Adrenal gland (tissue), 5 donors: ENCODE measurements at regions not wholly inside any gene's neighbourhood (a gene's known extent, or its start where the extent isn't known, plus 50 kb on each side); places are given as distances from the start of the nearest gene placed in this dataset.

ENCODE experiments used
- POLR2A ChIP-seq, 2 donors: fragments of 450-650 bp; IDR thresholded peaks; one replicate each; pipeline ENCODE4 v1.6.1; 2017; ENCODE audit warnings: antibody characterized with exemption in 2 of 2, mild to moderate bottlenecking in 2 of 2, moderate library complexity in 1 of 2
- TF ChIP-seq, protein P1 (sequence below), 6 experiments: fragments of 450-650 bp in 4 of 6; fragments of 200-600 bp in 2 of 6; sonication (generic) in 1 of 6; IDR thresholded peaks; 1 replicate in 5 of 6; 2 replicates in 1 of 6; pipeline versions ENCODE4 v1.5.1 to v1.8.0; 2016 to 2021; ENCODE audit warnings: antibody characterized with exemption in 6 of 6, mild to moderate bottlenecking in 2 of 6, moderate library complexity in 1 of 6
- donor health status: DM: no; HTN: no; CAD: no.

DNA sequence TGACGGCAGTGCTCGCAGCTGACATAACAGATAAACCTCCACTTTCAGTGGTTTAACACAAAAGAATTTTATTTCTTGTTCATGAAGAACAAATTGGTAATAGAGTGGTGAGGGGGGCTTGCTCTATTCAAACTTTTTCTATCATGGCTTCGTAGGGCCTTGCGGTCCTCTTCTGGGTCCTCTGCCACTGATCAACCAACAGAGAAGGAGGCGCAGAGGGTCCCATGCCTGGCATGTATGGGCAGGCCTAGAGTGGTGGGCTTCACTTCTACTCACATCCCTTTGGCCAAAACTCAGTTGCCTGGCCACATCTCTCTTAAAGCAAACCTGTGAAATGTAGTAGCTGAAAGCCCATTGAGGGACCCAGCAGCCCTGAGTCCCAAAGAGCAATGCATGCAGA is 460.5 kb downstream of the SIPA1L2 start:
- TF ChIP-seq, protein P1, sequence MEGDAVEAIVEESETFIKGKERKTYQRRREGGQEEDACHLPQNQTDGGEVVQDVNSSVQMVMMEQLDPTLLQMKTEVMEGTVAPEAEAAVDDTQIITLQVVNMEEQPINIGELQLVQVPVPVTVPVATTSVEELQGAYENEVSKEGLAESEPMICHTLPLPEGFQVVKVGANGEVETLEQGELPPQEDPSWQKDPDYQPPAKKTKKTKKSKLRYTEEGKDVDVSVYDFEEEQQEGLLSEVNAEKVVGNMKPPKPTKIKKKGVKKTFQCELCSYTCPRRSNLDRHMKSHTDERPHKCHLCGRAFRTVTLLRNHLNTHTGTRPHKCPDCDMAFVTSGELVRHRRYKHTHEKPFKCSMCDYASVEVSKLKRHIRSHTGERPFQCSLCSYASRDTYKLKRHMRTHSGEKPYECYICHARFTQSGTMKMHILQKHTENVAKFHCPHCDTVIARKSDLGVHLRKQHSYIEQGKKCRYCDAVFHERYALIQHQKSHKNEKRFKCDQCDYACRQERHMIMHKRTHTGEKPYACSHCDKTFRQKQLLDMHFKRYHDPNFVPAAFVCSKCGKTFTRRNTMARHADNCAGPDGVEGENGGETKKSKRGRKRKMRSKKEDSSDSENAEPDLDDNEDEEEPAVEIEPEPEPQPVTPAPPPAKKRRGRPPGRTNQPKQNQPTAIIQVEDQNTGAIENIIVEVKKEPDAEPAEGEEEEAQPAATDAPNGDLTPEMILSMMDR (IDR thresholded peaks at IDR 0.05), result no peak
- TF ChIP-seq POLR2A (IDR thresholded peaks at IDR 0.05), result no peak
